ENCODE measurements at regions not wholly inside any gene's neighbourhood (a gene's known extent, or its start where the extent isn't known, plus 50 kb on each side); places are given as distances from the start of the nearest gene placed in this dataset.
"Not testable (repeated sequence)": the region's sequence is repeated elsewhere in the genome, so short reads cannot be mapped to it uniquely, and the experiment has no call there.

GRCh38 chr1:229920683-229921082, 146.4 kb upstream of the GALNT2 start:
- no peak for DNase-seq (ENCODE audit: low read depth in 2 of 2)

GRCh38 chr1:229922249-229922648, 144.8 kb upstream of the GALNT2 start:
- DNase-seq (ENCODE audit: low read depth in 2 of 2), result no peak

GRCh38 chr1:229924639-229925038, 142.4 kb upstream of the GALNT2 start:
- DNase-seq (ENCODE audit: low read depth in 2 of 2), result no peak

GRCh38 chr1:229928767-229929166, 138.3 kb upstream of the GALNT2 start:
- no peak for DNase-seq (ENCODE audit: low read depth in 2 of 2)

GRCh38 chr1:229931751-229932150, 135.3 kb upstream of the GALNT2 start:
- DNase-seq (ENCODE audit: low read depth in 2 of 2), result not testable (repeated sequence)

GRCh38 chr1:229935157-229935556, 131.9 kb upstream of the GALNT2 start:
- not testable (repeated sequence) for DNase-seq (ENCODE audit: low read depth in 2 of 2)

GRCh38 chr1:229938551-229938950, 128.5 kb upstream of the GALNT2 start:
- DNase-seq (ENCODE audit: low read depth in 2 of 2), result no peak

GRCh38 chr1:229940684-229941083, 126.4 kb upstream of the GALNT2 start:
- no peak for DNase-seq (ENCODE audit: low read depth in 2 of 2)

- no peak for DNase-seq (ENCODE audit: low read depth in 2 of 2)
Measured at GRCh38 chr1:229941160-229941559, 125.9 kb upstream of the GALNT2 start.

- no peak for DNase-seq (ENCODE audit: low read depth in 2 of 2)
Measured at GRCh38 chr1:229941831-229942230, 125.2 kb upstream of the GALNT2 start.

GRCh38 chr1:229942501-229942900, 124.5 kb upstream of the GALNT2 start:
- no peak for DNase-seq (ENCODE audit: low read depth in 2 of 2)

GRCh38 chr1:229943148-229943714, 123.8 kb upstream of the GALNT2 start:
- no peak for DNase-seq (ENCODE audit: low read depth in 2 of 2)

- no peak for DNase-seq (ENCODE audit: low read depth in 2 of 2)
Measured at GRCh38 chr1:229943988-229944743, 122.9 kb upstream of the GALNT2 start.

GRCh38 chr1:229945795-229946194, 121.2 kb upstream of the GALNT2 start:
- DNase-seq (ENCODE audit: low read depth in 2 of 2), result no peak

GRCh38 chr1:229947968-229948367, 119.1 kb upstream of the GALNT2 start:
- DNase-seq (ENCODE audit: low read depth in 2 of 2), result no peak

GRCh38 chr1:229948438-229948837, 118.6 kb upstream of the GALNT2 start:
- DNase-seq (ENCODE audit: low read depth in 2 of 2), result no peak

GRCh38 chr1:229949500-229949899, 117.5 kb upstream of the GALNT2 start:
- DNase-seq (ENCODE audit: low read depth in 2 of 2), result no peak

GRCh38 chr1:229950020-229950419, 117.0 kb upstream of the GALNT2 start:
- no peak for DNase-seq (ENCODE audit: low read depth in 2 of 2)

- DNase-seq (ENCODE audit: low read depth in 2 of 2), result no peak
Measured at GRCh38 chr1:229950908-229951307, 116.1 kb upstream of the GALNT2 start.

GRCh38 chr1:229951856-229952534, 115.0 kb upstream of the GALNT2 start:
- no peak for DNase-seq (ENCODE audit: low read depth in 2 of 2)

GRCh38 chr1:229952670-229953520, 114.1 kb upstream of the GALNT2 start:
- DNase-seq (ENCODE audit: low read depth in 2 of 2), result no peak

GRCh38 chr1:229953736-229954326, 113.2 kb upstream of the GALNT2 start:
- DNase-seq (ENCODE audit: low read depth in 2 of 2), result no peak
